Islet precursor cell (in vitro differentiated cells): ENCODE measurements at regions not wholly inside any gene's neighbourhood (a gene's known extent, or its start where the extent isn't known, plus 50 kb on each side); places are given as distances from the start of the nearest gene placed in this dataset.

Experiments used
- DNase-seq: peaks from one replicate; pipeline ENCODE4 v3.0.0-alpha.2; 2018

DNA sequence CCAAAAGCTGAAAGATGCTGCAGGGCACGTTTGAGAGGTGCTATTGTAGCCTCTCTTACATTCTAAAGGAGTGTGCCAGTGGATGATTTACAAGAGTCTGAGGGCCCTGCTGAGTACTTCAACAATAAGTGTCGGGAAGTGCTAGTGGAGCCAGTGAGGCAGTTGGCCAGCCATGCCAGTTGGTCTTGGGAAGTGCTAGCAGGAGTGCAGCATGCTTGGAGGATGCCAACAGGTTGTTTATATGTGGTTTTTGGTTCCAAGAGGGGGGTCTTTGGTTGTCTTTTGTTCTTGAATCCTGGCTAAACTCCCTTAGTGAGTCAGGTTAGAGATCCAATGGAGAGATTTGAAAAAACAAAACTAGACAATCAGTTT lies 335.3 kb downstream of the PABPC4L start:
- DNase-seq, result no peak

DNA sequence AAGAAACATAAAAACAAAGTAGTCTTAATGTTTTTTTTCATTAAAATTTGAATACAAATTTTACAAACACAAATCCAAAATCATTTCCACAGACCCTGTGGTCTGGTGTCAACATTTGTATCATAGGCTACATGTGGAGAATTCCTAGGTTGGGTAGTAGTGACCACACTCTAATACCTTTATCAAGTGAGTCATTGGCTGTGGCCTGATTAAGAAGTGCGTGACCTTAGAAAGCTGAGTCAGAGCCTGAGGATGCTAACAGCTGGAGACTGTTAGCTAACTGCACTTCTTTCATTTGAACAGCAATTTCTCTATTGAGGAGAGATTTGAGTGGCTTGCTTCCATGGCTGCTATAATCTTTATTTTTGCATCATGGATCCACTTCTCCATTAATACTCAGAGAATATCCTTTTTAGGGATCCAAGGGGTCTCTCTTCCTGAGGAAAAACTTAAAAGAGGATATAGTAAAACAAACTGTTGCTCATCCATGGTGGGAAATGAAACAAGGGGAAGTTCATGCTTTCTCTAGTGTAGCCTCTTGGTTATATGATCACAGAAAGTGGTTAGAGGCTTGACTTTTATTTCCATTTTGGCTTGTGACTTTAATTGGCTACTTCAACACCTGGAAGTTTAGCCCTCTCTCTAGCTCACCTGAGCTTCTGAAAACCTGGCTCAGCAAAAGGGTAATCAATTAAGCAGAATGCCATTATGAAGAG lies 335.8 kb downstream of the PABPC4L start:
- peak; percentile 74 for DNase-seq

DNA sequence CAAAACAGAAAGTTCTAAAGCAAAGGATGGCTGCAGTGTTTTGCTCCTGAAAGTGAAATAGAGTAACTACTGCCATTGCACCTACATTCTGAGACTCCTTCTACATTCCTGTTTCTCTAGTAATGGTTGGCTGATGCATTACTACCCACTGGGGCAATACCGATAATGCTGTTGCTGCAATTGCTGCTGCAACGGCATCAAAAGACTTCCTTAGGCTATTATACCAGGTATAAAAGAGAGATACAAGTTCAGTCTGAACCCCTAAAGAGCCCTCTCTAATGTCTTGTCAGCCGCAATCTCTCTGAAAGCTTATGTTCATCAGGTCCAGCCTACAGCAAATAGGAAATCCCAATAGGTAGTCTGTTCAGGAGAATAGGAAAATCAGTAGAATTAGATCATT lies 338.4 kb downstream of the PABPC4L start:
- no peak for DNase-seq

DNA sequence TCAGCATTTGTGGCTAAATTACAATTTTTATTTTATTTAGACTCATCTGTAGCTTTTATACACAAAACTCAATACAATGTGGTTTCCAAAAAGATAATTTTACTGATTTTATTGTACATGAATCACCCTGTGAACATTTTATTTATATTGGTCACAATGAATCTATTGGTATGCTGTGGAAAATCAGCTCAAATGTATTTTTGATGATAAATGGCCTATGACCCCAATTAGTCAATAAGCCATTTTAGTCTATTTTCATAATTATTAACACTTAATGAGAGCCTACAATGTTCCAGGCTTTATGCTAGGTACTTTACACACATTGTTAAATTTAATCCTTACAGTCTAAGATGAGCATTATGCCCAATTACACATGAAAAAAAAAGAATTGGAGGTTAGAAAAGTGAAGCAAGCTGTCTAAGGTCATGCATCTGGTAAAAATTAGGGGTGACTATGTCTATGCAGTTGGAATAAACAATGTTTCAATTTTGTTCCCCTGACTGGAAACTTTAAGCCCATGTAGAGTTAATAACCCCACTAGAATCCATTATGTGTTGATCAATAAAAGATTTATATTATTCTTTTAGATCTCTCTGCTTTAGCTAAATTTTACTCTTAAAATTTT lies 344.7 kb downstream of the PABPC4L start:
- no peak for DNase-seq

DNA sequence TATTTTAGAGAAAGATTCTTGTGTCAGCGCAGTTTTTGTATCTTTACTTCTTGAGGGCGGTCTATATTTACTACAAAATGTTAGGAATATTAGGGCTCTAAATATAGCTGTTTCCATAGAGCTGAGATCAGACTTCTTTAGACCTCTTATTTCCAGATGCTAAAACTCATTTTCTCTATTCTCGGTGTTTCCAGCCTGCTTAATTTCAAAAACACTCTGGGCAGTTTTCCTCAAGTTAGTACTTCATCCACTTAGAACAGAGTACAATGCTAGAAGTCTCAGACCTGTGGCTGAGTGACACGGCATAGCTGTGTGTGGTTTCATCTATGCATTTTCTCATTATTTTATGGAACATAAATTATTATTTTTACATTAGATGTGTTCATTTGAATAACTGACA lies 346.6 kb downstream of the PABPC4L start:
- no peak for DNase-seq

DNA sequence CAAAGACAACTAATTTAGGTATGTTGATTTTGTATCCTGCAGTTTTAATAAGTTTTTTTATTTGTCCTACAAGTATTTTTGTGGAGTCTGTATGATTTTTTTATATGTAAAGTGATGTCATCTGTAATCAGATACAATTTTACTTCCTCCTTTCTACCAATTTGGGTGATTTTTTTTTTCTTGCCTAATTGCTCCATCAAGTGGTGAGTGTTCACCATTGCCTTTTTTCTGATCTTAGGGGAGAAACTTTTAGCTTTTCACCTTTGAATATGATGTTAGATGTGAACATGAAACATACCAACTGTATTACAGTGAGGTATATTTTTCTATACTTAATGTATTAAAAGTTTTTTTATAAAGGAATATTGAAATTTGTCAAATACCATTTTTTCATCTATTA lies 362.3 kb downstream of the PABPC4L start:
- no peak for DNase-seq

DNA sequence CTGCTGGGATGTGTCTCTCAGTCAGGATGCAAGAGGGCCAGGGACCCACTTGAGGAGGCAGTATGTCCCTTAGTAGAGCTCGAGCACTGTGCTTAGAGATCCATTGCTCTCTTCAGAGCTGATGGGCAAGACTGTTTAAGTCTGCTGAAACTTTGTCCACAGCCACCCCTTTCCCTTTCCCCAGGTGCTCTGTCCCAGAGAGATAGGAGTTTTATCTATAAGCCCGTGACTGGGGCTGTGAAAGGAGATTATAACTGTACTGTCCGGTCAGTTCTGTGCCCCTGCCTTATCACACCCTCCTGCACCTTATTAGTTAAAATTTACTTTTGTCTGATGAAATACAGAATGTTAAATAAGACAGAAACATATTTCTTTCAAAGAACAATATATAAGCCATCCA lies 378.4 kb downstream of the PABPC4L start:
- no peak for DNase-seq

DNA sequence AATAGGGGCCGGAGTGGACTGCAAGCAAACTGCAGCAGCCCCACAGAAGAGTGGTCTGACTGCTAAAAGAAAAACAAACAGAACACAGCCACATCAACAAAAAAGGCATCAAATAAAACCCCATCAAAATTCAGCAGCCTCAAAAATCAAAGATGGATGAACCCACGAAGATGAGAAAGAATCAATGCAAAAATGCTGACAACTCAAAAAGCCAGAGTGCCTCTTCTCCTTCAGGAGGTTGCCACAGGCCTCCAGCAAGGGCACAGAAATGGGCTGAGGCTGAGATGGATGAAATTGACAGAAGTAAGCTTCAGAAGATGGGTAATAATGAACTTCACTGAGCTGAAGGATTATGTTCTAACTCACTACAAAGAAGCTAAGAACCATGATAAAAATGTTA lies 388.6 kb downstream of the PABPC4L start:
- DNase-seq, result no peak

DNA sequence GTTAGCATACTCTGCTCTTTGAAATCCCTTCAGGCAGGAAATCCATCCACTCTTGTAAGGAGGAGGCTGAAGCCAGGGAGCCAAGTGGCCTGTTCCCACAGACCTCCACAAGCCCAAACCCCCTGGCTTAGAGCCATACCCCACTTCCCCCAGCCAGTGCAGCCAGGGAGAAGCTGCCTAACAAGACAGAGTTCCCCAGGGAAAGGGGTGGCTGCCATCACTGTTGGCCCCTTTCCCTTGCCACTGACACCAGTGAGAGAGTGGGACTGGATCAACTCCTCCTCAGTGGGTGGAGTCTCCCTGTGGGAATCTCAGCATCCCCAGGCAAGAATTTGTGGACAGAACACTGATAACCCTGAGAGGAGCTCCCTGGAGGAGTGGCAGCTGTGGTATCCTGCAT lies 389.4 kb downstream of the PABPC4L start:
- DNase-seq, result no peak

DNA sequence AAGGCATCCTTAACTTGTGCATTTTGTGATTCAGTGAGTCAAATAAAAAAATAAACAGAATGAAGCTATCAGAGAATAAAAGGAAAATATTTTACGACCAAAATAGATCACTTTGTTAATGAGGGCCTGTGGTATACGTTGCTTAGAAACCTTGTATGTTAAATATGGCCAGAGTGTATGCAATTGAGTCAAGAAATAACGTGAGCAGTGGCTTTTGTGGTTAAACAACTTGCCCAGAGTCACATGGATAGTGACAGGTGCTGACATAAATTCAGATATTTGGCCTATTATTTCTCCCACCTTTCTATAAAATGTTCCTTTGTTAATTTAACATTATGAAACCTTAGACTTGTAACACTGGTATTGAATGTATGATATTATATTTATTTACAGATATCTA lies 393.4 kb downstream of the PABPC4L start:
- DNase-seq, result no peak

DNA sequence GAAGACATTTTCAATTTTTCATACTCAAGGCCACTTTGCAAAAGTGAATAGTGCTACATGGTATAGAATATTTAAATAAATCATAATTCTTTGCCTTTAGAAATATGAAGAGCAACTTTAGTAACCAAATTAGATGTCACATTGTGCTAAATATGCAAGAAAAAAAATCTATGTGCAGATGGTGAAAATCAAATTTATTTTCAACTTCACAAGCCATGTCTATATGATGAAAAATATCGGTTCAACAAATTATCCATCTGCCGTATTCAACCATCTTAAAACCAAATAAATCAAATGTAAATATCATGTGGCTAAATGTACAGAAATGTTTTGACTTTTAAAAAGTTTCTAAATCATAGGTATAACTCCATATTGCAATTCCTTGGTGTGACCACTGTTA lies 398.2 kb downstream of the PABPC4L start:
- no peak for DNase-seq

DNA sequence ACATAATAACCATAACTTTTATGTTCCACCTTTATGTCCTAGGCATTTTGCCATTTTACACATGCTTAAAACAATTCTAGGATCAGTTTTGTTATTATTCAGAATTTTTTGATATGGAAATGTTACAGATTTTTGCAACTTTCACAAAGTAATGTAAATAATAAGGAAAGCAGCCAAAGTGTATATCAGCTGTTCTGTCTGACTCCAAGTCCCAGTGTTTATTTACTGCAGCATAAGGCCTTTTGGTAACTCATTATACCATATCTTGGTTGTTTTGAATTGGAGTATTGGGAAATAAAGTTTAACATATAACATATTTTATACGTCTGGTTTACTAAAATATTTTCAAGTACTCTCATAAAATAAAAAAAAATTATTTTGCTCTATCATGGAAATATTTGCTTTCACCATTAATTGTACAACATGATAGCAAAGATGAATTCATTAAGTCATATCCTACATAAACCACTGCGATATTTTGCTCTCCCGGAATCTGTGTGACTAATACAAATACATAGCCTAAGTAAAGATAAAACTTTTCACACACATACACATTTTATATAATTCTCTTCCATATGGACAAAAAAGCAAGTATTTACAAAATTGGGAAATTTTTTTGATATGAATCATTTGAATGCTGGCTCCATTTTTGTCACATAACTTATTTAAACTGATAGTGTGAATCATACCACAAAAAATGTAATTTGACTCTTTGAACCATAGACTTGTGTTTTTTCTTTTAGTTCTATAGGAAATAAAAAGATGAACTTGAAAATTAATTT lies 399.0 kb downstream of the PABPC4L start:
- no peak for DNase-seq

DNA sequence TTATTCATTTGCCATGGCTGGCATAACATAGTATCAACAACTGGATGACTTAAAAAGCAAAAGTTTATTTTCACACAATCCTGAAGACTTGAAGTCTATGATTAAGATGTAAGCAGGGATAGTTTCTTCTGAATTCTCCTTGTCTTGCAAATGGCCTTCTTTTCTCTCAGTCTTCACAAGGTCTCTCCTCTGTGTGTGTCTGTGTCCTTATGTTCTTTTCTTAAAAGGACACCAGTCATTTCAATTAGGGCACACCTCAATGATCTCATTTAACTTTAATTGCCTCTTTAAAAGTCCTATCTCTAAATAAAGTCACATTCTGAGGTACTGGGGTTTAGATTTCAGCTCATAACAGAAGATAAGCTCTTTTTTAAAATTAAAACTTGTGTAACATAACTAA lies 399.7 kb downstream of the PABPC4L start:
- DNase-seq, result no peak

DNA sequence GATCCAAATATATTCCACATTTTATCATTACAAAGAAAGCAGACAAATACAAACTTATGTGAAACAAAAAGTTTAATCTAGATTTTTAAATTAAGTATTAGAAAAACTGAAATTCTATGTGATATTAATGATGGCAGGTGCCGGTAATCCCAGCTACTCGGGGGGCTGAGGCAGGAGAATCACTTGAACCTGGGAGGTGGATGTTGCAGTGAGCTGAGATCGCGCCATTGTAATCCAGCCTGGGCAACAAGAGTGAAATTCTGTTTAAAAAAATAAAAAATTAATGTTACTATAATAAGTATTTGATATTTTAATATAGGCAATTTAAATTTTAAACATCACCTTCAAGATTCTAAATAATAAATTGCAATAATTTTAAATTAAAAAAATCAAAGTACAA lies 400.6 kb downstream of the PABPC4L start:
- DNase-seq, result no peak

DNA sequence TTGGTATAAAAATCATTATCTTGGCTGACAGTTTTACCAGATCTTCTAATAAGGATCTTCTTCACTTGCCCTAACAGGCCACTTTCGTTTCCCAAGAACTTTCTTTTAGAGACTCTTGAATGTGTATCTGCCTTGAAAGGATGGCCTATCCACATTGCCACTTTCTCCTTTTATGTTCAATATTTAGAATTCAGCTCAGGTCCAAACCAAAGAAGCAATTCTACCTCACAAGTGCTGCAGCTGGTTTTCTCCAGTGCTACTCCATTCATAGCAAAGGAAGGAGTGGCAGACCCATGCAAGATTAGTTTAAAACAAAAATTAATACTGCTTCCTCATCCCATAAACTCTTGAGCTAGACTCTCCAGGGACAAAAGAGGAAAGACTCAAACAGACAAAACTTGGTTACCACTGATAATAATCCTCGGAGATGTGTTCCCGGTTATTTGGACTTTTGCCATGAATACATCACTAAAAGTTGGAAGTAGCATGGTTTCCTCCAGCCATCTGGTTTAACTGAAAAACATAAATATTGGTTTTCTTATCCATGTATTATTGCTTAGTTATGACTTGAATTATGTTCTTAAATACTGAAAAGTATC lies 401.8 kb downstream of the PABPC4L start:
- DNase-seq, result no peak

DNA sequence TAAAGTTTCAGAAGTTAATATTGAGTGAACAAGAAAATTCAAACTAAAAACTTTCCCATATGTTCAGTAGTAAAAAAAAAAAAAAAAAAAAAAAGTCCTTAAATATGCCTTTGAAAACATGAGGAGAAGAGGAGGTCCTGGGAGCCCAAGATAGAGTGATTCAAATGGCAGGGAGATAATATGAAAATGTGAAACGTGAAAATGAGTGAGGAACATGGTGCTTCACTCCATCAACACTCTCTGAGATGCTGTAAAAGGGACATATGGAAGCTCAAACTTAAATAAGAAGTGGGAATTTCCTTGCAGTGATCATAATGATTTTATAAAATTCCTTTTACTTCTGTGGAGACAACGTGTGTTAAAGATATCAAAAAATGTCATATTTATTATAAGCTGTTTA lies 423.9 kb downstream of the PABPC4L start:
- DNase-seq, result no peak

DNA sequence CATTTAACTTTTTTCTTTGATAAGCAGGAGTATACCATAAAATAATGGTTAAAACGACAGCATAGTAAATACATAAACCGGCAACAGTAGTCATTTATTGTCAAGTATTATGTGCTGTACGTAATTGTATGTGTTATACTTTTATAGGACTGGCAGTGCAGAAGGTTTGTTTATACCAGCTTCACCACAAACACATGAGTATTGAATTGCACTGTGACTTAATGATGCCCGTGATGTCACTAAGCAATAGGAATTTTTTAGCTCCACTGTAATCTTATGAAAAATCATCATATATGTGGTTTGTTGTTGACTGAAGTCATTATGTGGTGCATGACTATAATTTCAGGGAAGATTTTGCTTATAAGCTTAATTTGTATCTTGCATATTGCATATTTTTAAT lies 424.6 kb downstream of the PABPC4L start:
- DNase-seq, result no peak

DNA sequence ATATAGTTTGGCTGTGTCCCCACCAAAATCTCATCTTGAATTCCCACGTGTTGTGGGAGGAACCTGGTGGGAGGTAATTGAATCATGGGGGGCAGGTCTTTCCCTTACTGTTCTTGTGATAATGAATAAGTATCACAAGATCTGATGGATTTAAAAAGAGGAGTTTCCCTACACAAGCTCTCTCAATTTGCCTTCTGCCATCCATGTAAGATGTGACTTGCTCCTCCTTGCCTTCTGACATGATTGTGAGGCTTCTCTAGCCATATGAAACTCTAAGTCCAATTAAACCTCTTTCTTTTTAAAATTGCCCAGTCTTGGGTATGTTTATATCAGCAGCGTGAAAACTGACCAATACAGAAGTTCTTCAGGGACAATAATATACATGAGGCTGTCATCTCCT lies 425.1 kb downstream of the PABPC4L start:
- DNase-seq, result no peak

DNA sequence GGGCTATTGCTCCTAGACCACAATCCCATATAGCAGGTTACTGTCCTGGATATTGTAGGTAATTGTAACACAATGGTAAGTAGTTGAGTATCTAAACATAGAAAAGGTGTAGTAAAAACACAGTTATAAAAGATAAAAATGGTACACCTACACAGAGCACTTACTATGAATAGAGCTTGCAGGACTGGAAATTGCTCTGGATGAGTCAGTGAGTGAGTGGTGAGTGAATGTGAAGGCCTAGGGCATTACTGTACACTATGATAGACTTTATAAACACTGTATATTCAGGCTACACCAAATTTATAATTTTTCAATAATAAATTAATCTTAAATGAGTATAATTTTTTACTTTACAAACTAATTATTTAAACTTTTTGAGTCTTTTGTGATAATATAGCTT lies 425.7 kb downstream of the PABPC4L start:
- DNase-seq, result no peak

DNA sequence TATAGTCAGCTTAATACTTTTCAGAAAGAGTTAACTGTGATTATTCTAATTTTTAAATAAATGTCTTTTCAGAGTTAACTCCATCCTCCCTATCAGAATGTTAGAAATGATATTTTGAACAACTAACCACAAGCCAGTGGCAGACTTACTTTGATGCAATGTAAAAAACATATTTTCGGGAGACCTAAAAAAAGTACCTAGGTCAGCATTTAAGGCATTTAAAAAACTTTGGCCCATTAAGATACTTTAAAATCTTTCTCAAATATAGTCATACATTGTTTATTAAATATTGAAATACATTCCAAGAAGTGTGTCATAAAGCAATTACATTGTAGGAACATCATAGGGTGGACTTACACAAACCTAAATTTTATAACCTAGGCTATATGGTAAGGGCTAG lies 426.1 kb downstream of the PABPC4L start:
- no peak for DNase-seq

DNA sequence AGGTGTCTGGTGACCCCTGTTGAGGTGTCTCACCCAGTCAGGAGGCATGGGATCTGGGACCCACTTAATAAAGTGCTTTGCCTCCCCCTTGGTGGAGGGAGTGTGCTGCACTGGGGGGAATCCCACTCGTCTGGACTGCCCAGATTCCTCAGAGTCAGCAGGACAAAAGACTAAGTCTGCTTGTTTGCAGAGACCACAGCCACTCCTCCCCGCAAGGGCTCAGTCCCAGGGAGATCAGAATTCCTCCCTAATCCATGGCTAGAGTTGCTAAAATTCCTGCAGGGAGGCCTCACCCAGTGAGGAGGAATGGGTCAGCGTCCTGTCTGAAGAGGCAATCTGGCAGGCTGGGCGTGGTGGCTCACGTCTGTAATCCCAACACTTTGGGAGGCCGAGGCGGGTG lies 442.2 kb downstream of the PABPC4L start:
- DNase-seq, result peak; percentile 81

DNA sequence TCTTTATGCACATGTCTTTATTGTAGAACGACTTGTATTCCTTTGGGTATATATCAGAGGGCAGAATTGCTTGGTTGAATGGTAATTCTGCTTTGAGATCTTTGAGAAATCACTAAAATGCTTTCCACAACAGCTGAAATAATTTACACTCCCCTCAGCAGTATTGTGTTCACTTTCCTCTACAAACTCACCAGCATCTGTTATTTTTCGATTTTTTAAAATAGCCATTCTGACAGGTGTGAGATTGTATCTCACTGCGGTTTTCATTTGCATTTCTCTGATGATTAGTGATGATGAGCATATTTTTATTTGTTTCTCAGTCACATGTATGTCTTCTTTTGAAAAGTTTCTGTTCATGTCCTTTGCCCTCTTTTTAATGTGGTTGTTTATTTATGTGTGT lies 459.8 kb downstream of the PABPC4L start:
- no peak for DNase-seq

DNA sequence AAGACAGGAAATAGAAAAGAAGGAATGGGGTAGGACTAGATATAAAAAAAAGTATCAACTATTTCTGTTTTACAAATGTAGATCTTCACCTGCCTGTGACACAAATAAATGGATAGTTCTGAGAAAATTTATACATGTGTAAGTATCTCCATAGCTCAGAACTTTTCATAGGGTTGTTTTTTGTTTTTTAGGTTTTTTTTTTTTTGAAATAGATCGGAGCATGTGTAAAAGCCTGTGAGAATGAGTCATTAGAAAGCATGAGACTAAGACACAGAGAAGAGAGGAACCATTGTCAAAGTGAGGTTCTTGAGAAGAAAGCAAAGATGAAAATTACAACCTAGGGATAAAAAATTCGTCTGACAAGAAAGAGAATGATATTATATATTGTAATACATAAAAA lies 481.6 kb downstream of the PABPC4L start:
- DNase-seq, result no peak

DNA sequence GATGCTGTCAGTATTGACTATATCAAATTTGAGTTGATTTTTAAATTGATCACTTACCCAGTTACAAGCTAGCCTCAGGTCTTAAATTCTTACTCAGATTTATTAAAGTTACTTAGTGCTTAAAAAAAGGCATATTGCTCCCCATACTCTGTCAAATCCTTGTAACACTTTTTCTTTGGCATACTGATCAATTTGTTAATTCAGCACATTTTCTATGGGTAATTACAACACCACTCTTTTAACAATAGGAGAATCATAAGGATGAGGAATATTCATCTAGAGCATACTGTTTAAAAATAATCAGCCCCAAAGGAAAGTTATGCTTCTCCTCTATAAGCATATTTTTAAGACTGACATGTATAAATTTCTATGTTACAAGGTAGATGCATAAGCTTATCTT lies 482.5 kb downstream of the PABPC4L start:
- DNase-seq, result no peak
